DMS 273 (cell line): ENCODE measurements at regions not wholly inside any gene's neighbourhood (a gene's known extent, or its start where the extent isn't known, plus 50 kb on each side); places are given as distances from the start of the nearest gene placed in this dataset.
A peak's percentile ranks its signal among the peaks of the same experiment; 100 is the strongest.
"Not testable (repeated sequence)": the region's sequence is repeated elsewhere in the genome, so short reads cannot be mapped to it uniquely, and the experiment has no call there.

Experiments used
- DNase-seq: peaks from one replicate; lab custom pipeline; 2025; ENCODE audit not compliant: unreplicated experiment; lab: John Stamatoyannopoulos, UW

GRCh38 chrX:96502507-96502906 is 182.1 kb upstream of the DIAPH2 start:
- DNase-seq, result no peak

GRCh38 chrX:96529386-96529785 is 155.3 kb upstream of the DIAPH2 start:
- DNase-seq, result not testable (repeated sequence)

GRCh38 chrX:96538104-96538725 is 146.4 kb upstream of the DIAPH2 start:
- DNase-seq, result no peak

GRCh38 chrX:96540111-96540631 is 144.5 kb upstream of the DIAPH2 start:
- no peak for DNase-seq

- DNase-seq, result peak; percentile 5
Measured at GRCh38 chrX:96546281-96546680, 138.4 kb upstream of the DIAPH2 start.

- peak; percentile 31 for DNase-seq
Measured at GRCh38 chrX:96551322-96551872, 133.2 kb upstream of the DIAPH2 start.

- DNase-seq, result no peak
Measured at GRCh38 chrX:96556886-96557285, 127.8 kb upstream of the DIAPH2 start.

GRCh38 chrX:96561129-96561528 is 123.5 kb upstream of the DIAPH2 start:
- not testable (repeated sequence) for DNase-seq

- no peak for DNase-seq
Measured at GRCh38 chrX:96563646-96564045, 121.0 kb upstream of the DIAPH2 start.

- no peak for DNase-seq
Measured at GRCh38 chrX:96564595-96564994, 120.0 kb upstream of the DIAPH2 start.

- DNase-seq, result no peak
Measured at GRCh38 chrX:96566878-96567277, 117.8 kb upstream of the DIAPH2 start.

- DNase-seq, result no peak
Measured at GRCh38 chrX:96568071-96568470, 116.6 kb upstream of the DIAPH2 start.

GRCh38 chrX:96569034-96569433 is 115.6 kb upstream of the DIAPH2 start:
- DNase-seq, result no peak

GRCh38 chrX:96575011-96575410 is 109.6 kb upstream of the DIAPH2 start:
- no peak for DNase-seq

GRCh38 chrX:96576368-96576767 is 108.3 kb upstream of the DIAPH2 start:
- DNase-seq, result peak; percentile 3

GRCh38 chrX:96578781-96579180 is 105.9 kb upstream of the DIAPH2 start:
- no peak for DNase-seq

- no peak for DNase-seq
Measured at GRCh38 chrX:96579252-96579651, 105.4 kb upstream of the DIAPH2 start.

GRCh38 chrX:96590403-96590802 is 94.2 kb upstream of the DIAPH2 start:
- DNase-seq, result no peak

GRCh38 chrX:96591421-96591820 is 93.2 kb upstream of the DIAPH2 start:
- DNase-seq, result no peak

GRCh38 chrX:96597847-96598246 is 86.8 kb upstream of the DIAPH2 start:
- not testable (repeated sequence) for DNase-seq

- DNase-seq, result peak; percentile 5
Measured at GRCh38 chrX:96611619-96612362, 72.9 kb upstream of the DIAPH2 start.

GRCh38 chrX:96615448-96615847 is 69.2 kb upstream of the DIAPH2 start:
- no peak for DNase-seq
